ENCODE measurements at regions not wholly inside any gene's neighbourhood (a gene's known extent, or its start where the extent isn't known, plus 50 kb on each side); places are given as distances from the start of the nearest gene placed in this dataset.
"Not testable (repeated sequence)": the region's sequence is repeated elsewhere in the genome, so short reads cannot be mapped to it uniquely, and the experiment has no call there.

DNA sequence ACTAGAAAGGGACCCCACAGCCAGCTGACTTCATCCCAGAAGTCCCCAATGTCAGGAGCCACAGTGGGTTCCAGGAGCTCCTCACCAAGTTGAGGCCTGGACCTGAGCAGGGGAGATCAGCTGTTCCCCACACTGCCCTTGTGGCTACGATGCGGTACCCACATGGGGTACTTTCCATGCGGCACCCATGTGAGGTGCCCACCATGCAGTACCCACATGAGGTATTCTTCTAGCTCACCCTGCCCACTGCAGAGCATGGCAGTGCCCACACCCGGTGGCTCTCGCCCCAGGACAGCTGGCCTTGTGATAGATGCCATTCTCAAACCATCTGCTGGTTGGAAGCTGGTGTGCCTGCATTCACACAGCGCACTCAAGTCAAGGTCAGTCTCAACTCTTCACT, 136.3 kb upstream of the PDE1C start:
- TF ChIP-seq, protein P1, sequence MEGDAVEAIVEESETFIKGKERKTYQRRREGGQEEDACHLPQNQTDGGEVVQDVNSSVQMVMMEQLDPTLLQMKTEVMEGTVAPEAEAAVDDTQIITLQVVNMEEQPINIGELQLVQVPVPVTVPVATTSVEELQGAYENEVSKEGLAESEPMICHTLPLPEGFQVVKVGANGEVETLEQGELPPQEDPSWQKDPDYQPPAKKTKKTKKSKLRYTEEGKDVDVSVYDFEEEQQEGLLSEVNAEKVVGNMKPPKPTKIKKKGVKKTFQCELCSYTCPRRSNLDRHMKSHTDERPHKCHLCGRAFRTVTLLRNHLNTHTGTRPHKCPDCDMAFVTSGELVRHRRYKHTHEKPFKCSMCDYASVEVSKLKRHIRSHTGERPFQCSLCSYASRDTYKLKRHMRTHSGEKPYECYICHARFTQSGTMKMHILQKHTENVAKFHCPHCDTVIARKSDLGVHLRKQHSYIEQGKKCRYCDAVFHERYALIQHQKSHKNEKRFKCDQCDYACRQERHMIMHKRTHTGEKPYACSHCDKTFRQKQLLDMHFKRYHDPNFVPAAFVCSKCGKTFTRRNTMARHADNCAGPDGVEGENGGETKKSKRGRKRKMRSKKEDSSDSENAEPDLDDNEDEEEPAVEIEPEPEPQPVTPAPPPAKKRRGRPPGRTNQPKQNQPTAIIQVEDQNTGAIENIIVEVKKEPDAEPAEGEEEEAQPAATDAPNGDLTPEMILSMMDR (IDR thresholded peaks at IDR 0.05; ENCODE audit: low read depth, low read length, poor library complexity, severe bottlenecking): no peak
- no peak for TF ChIP-seq EZH2phosphoT487 (IDR thresholded peaks at IDR 0.05; ENCODE audit: borderline replicate concordance, low read length)
- Histone ChIP-seq H4K20me1 (ENCODE audit: control insufficient read depth, insufficient read depth, low read depth, low read length) (no peaks in the 10 kb centered on the region), H3K4me1 (ENCODE audit: control insufficient read depth, low read length) (no peaks in the 10 kb centered on the region), H3F3A (ENCODE audit: control insufficient read depth, insufficient read depth) (no peaks in the 10 kb centered on the region), H3K4me2 (ENCODE audit: low read length) (no peak overlapping the region), H3K36me3 (ENCODE audit: control insufficient read depth, low read length) (no peaks in the 10 kb centered on the region), H3K79me2 (ENCODE audit: control insufficient read depth, low read length) (no peaks in the 10 kb centered on the region), H3K27me3 (ENCODE audit: control insufficient read depth, low read length) (0 out of 2 replicates have a peak, but pooled peaks cover 3% of the 10 kb centered on the region), H3K9me2 (replicated peaks; ENCODE audit: control insufficient read depth, low read length) (no peaks in the 10 kb centered on the region), H3K4me3 (ENCODE audit: low read length) (no peak overlapping the region), H3K9me3 (ENCODE audit: control insufficient read depth, insufficient read depth, low read length) (peaks cover 9% of the 10 kb centered on the region; the same call in 1 of the 2 replicates), H3K27ac (ENCODE audit: low read depth, low read length) (no peak overlapping the region)

DNA sequence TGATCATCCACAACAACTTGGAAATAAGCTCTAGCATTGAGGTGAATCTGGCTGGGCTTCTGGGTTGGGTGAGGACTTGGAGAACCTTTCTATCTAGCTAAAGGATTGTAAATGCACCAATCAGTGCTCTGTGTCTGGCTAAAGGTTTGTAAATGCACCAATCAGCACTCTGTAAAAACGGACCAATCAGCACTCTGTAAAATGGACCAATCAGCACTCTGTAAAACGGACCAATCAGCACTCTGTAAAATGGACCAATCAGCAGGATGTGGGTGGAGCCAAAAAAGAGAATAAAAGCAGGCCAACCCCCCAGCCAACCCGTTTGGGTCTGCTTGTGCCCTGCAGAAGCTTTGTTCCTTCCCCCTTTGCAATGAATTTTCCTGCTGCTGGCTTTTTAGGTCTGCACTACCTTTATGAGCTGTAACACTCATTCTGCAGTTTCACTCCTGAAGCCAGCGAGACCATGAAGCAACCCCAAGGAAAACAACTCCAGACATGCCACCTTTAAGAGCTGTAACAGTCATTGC, 135.2 kb upstream of the PDE1C start:
- not testable (repeated sequence) for H3K36me3 ChIP-seq (ENCODE audit: control insufficient read depth, low read length); H3K4me2 ChIP-seq (ENCODE audit: low read length); H3K4me3 ChIP-seq (ENCODE audit: low read length); H3K4me1 ChIP-seq (ENCODE audit: control insufficient read depth, low read length); H3K9me3 ChIP-seq (ENCODE audit: control insufficient read depth, insufficient read depth, low read length); H3K27me3 ChIP-seq (ENCODE audit: control insufficient read depth, low read length); H3K9me2 ChIP-seq (replicated peaks; ENCODE audit: control insufficient read depth, low read length); H4K20me1 ChIP-seq (ENCODE audit: control insufficient read depth, insufficient read depth, low read depth, low read length); H3F3A ChIP-seq (ENCODE audit: control insufficient read depth, insufficient read depth); H3K79me2 ChIP-seq (ENCODE audit: control insufficient read depth, low read length); H3K27ac ChIP-seq (ENCODE audit: low read depth, low read length)

DNA sequence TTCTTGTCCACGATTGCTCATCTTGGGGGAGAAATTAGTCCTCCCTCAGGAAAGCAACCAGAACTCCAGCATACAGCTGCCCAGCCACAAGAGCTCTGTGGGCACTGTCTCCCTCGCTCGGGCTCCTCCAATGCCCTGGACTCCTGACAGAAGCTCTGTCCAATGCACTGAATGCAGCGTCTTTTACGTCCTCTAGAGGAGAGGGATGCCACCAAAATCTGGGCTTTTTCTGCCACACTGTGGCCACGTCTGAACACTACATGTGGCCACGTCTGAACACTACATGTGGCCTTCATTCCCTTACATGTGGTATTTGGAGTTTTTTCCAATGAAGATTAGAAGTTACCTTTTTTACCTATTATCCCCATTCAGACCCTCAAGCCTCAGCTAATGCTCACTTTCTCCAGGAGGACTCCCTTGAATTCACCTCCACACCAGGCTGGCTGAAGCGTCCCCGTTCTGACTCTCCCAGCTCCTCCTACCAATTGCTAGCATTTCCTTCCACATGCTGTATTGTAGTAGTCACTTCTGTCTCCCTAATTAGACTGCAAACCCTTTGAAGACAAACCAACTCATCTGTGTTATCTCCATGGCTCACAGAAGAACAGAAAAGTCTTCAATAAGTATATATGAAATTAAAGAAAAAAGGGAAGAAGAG, 134.3 kb upstream of the PDE1C start:
- H3F3A ChIP-seq (ENCODE audit: control insufficient read depth, insufficient read depth): no peaks in the 10 kb centered on the region
- H3K4me3 ChIP-seq (ENCODE audit: low read length): no peak overlapping the region
- H3K4me1 ChIP-seq (ENCODE audit: control insufficient read depth, low read length): no peaks in the 10 kb centered on the region
- no peak for TF ChIP-seq EZH2phosphoT487 (IDR thresholded peaks at IDR 0.05; ENCODE audit: borderline replicate concordance, low read length)
- TF ChIP-seq, protein P1 (IDR thresholded peaks at IDR 0.05; ENCODE audit: low read depth, low read length, poor library complexity, severe bottlenecking): peak; percentile 52
- H3K79me2 ChIP-seq (ENCODE audit: control insufficient read depth, low read length): no peaks in the 10 kb centered on the region
- peaks cover 9% of the 10 kb centered on the region; the same call in 1 of the 2 replicates for H3K9me3 ChIP-seq (ENCODE audit: control insufficient read depth, insufficient read depth, low read length)
- no peaks in the 10 kb centered on the region for H3K36me3 ChIP-seq (ENCODE audit: control insufficient read depth, low read length)
- no peaks in the 10 kb centered on the region for H3K9me2 ChIP-seq (replicated peaks; ENCODE audit: control insufficient read depth, low read length)
- no peaks in the 10 kb centered on the region for H3K27me3 ChIP-seq (ENCODE audit: control insufficient read depth, low read length)
- H4K20me1 ChIP-seq (ENCODE audit: control insufficient read depth, insufficient read depth, low read depth, low read length): no peaks in the 10 kb centered on the region
- no peak overlapping the region for H3K4me2 ChIP-seq (ENCODE audit: low read length)
- H3K27ac ChIP-seq (ENCODE audit: low read depth, low read length): no peak overlapping the region

DNA sequence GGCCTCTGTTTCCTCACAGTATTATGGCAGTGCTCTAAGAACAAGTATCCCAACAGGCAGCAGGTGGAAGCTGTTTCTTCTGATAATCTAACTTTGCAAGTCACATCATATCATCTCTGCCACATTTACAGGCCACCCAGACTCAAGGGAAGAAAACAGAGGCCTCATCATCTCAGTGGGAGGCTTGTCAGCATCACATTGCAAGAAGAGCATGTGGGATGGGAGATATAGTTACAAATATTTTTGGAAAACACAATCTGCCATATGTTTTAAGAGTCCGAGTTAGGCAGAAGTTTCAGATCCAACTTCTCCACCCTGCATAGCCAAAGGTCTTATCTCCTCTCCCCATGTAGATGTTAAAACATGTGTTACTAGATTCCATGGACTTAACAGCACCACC, 130.4 kb upstream of the PDE1C start:
- no peaks in the 10 kb centered on the region for H4K20me1 ChIP-seq (ENCODE audit: control insufficient read depth, insufficient read depth, low read depth, low read length)
- no peaks in the 10 kb centered on the region for H3K36me3 ChIP-seq (ENCODE audit: control insufficient read depth, low read length)
- no peak overlapping the region for H3K4me3 ChIP-seq (ENCODE audit: low read length)
- H3F3A ChIP-seq (ENCODE audit: control insufficient read depth, insufficient read depth): no peaks in the 10 kb centered on the region
- no peaks in the 10 kb centered on the region for H3K9me2 ChIP-seq (replicated peaks; ENCODE audit: control insufficient read depth, low read length)
- H3K4me2 ChIP-seq (ENCODE audit: low read length): no peak overlapping the region
- H3K27ac ChIP-seq (ENCODE audit: low read depth, low read length): no peak overlapping the region
- H3K79me2 ChIP-seq (ENCODE audit: control insufficient read depth, low read length): no peaks in the 10 kb centered on the region
- no peaks in the 10 kb centered on the region for H3K4me1 ChIP-seq (ENCODE audit: control insufficient read depth, low read length)
- no peak for TF ChIP-seq EZH2phosphoT487 (IDR thresholded peaks at IDR 0.05; ENCODE audit: borderline replicate concordance, low read length)
- TF ChIP-seq, protein P1 (IDR thresholded peaks at IDR 0.05; ENCODE audit: low read depth, low read length, poor library complexity, severe bottlenecking): no peak
- peaks cover 8% of the 10 kb centered on the region; the same call in 1 of the 2 replicates for H3K9me3 ChIP-seq (ENCODE audit: control insufficient read depth, insufficient read depth, low read length)
- H3K27me3 ChIP-seq (ENCODE audit: control insufficient read depth, low read length): no peaks in the 10 kb centered on the region

Measured in DOHH2 (cell line).